ENCODE measurements at regions not wholly inside any gene's neighbourhood (a gene's known extent, or its start where the extent isn't known, plus 50 kb on each side); places are given as distances from the start of the nearest gene placed in this dataset.

- no peaks in the 10 kb centered on the region for H3K36me3 Mint-ChIP-seq (ENCODE audit: low read depth)
- DNase-seq, result no peak
- H3K27me3 Mint-ChIP-seq (ENCODE audit: low read depth, poor library complexity), result no peaks in the 10 kb centered on the region
- no peak overlapping the region for H3K27ac Mint-ChIP-seq
- TF ChIP-seq CTCF (IDR thresholded peaks at IDR 0.05), result no peak
- no peaks in the 10 kb centered on the region for H3K9me3 Mint-ChIP-seq
- peaks cover 8% of the 10 kb centered on the region for H3K4me1 Mint-ChIP-seq
- no peak overlapping the region for H3K4me3 Mint-ChIP-seq
These were observed 453.5 kb upstream of the SEMA3A start for GRCh38 chr7:84647797-84648757.

GRCh38 chr7:84642611-84643010 lies 448.0 kb upstream of the SEMA3A start:
- DNase-seq, result no peak
- Mint-ChIP-seq H3K27ac (no peak overlapping the region), H3K4me1 (peaks cover 5% of the 10 kb centered on the region), H3K27me3 (ENCODE audit: low read depth, poor library complexity) (no peaks in the 10 kb centered on the region), H3K4me3 (no peak overlapping the region), H3K9me3 (no peaks in the 10 kb centered on the region), H3K36me3 (ENCODE audit: low read depth) (no peaks in the 10 kb centered on the region)
- no peak for TF ChIP-seq CTCF (IDR thresholded peaks at IDR 0.05)

- Mint-ChIP-seq H3K9me3 (peaks cover 10% of the 10 kb centered on the region), H3K27me3 (ENCODE audit: low read depth, poor library complexity) (no peaks in the 10 kb centered on the region), H3K36me3 (ENCODE audit: low read depth) (peaks cover under 1% of the 10 kb centered on the region), H3K27ac (no peak overlapping the region), H3K4me3 (no peak overlapping the region), H3K4me1 (peaks cover 5% of the 10 kb centered on the region)
- DNase-seq, result no peak
- TF ChIP-seq CTCF (IDR thresholded peaks at IDR 0.05), result no peak
These were observed 446.0 kb upstream of the SEMA3A start for GRCh38 chr7:84640637-84641036.

- Mint-ChIP-seq H3K4me1 (peaks cover 5% of the 10 kb centered on the region), H3K27me3 (ENCODE audit: low read depth, poor library complexity) (peaks cover 2% of the 10 kb centered on the region), H3K9me3 (peaks cover 29% of the 10 kb centered on the region), H3K27ac (no peak overlapping the region), H3K36me3 (ENCODE audit: low read depth) (peaks cover 5% of the 10 kb centered on the region), H3K4me3 (no peak overlapping the region)
- no peak for DNase-seq
- TF ChIP-seq CTCF (IDR thresholded peaks at IDR 0.05), result no peak
These were observed 443.7 kb upstream of the SEMA3A start for GRCh38 chr7:84638339-84638697.

- Mint-ChIP-seq H3K27ac (no peak overlapping the region), H3K9me3 (peaks cover 35% of the 10 kb centered on the region), H3K27me3 (ENCODE audit: low read depth, poor library complexity) (peaks cover 2% of the 10 kb centered on the region), H3K4me3 (no peak overlapping the region), H3K36me3 (ENCODE audit: low read depth) (peaks cover 5% of the 10 kb centered on the region), H3K4me1 (peaks cover 5% of the 10 kb centered on the region)
- TF ChIP-seq CTCF (IDR thresholded peaks at IDR 0.05), result no peak
- no peak for DNase-seq
These were observed 443.2 kb upstream of the SEMA3A start for GRCh38 chr7:84637568-84638338.

Data from nephron progenitor cell (in vitro differentiated cells).